Heart left ventricle (tissue), 16 donors: ENCODE measurements at regions not wholly inside any gene's neighbourhood (a gene's known extent, or its start where the extent isn't known, plus 50 kb on each side); places are given as distances from the start of the nearest gene placed in this dataset.

ENCODE experiments used
- ATAC-seq, 4 donors: fragments of 200-7000 bp; cut with Tn5 transposase; one replicate each; pipeline ENCODE4 v1.9.1; 2020 to 2022; ENCODE audit warnings: moderate library complexity in 4 of 4, mild to moderate bottlenecking in 3 of 4, moderate number of reproducible peaks in 1 of 4
- DNase-seq, 5 donors: peaks; one replicate each; pipeline ENCODE4 v3.0.0-alpha.2; 2020
- H3K27ac ChIP-seq, 12 donors: fragments of 200-600 bp; sonication (generic) in 4 of 12; one replicate each; pipeline versions ENCODE4 v1.5.0 to v1.8.0; 2016 to 2022; ENCODE audit warnings: mild to moderate bottlenecking in 2 of 12
- H3K27me3 ChIP-seq, 9 donors: fragments of 200-600 bp; sonication (generic) in 2 of 9; one replicate each; pipeline versions ENCODE4 v1.5.1 to v1.8.0; 2016 to 2022; ENCODE audit warnings: mild to moderate bottlenecking in 3 of 9
- H3K36me3 ChIP-seq, 9 donors: fragments of 200-600 bp; sonication (generic) in 2 of 9; one replicate each; pipeline versions ENCODE4 v1.5.0 to v1.8.0; 2018 to 2022; ENCODE audit warnings: mild to moderate bottlenecking in 2 of 9
- H3K4me1 ChIP-seq, 12 donors: fragments of 200-600 bp; sonication (generic) in 4 of 12; one replicate each; pipeline versions ENCODE4 v1.5.0 to v1.8.0; 2016 to 2022; ENCODE audit warnings: mild to moderate bottlenecking in 3 of 12
- H3K4me3 ChIP-seq, 12 donors: fragments of 200-600 bp; sonication (generic) in 4 of 12; one replicate each; pipeline versions ENCODE4 v1.5.0 to v1.8.0; 2017 to 2022; ENCODE audit warnings: mild to moderate bottlenecking in 9 of 12, moderate library complexity in 4 of 12
- H3K9me3 ChIP-seq, 12 donors: fragments of 200-600 bp; sonication (generic) in 4 of 12; one replicate each; pipeline versions ENCODE4 v1.5.0 to v1.8.0; 2016 to 2022; ENCODE audit warnings: mild to moderate bottlenecking in 1 of 12
- CTCF ChIP-seq, 12 donors: fragments of 200-600 bp; sonication (generic) in 4 of 12; IDR thresholded peaks; one replicate each; pipeline versions ENCODE4 v1.5.0 to v1.8.0; 2018 to 2022; ENCODE audit warnings: antibody characterized with exemption in 12 of 12, mild to moderate bottlenecking in 5 of 12
- POLR2A ChIP-seq, 2 donors: fragments of 450-650 bp; IDR thresholded peaks; one replicate each; pipeline ENCODE4 v1.6.1; 2017; ENCODE audit warnings: antibody characterized with exemption in 2 of 2, mild to moderate bottlenecking in 2 of 2, moderate library complexity in 2 of 2
- WGBS, 4 donors: extraction: QIAGEN DNeasy Blood & Tissue Kit in 2 of 4; methylation state at CpG; one replicate each; pipeline versions ENCODE4 v1.1.5 to v1.1.7; 2013 to 2018; 5-methylcytosine and 5-hydroxymethylcytosine counted together
- intact Hi-C, 10 donors: fragments of 100-400 bp; cut with DNase I; formaldehyde crosslinking; loops; one replicate each; pipeline versions ENCODE4 v1.11.1 to v1.14.2; 2022
- donor health status: ischemic (EF 13 %, LVEDD 7.1; RV severe dilation, severe dysfunction).
- donor health status: healthy with polysubstance abuse.
- donor health status: DM: no; HTN: yes; CAD: no.
- donor health status: DM: no; HTN: no; CAD: no.
- donor health status: ischemic (EF 25% LVEDD 6.9; RV normal size, moderate dysfunction).
- donor health status: ischemic (EF 25% LVEDD 5.7; RV mildly dilated, moderate dysfunction).
- donor health status: healthy.
- donor health status: DM: yes; HTN: yes; CAD: no.
- donor health status: ischemic (EF 35%, LVEDD 5.7; RV mildly dilated, moderate dysfunction).
- donor health status: nonischemic (EF 11% LVEDD 7.7; RV severe dilation, severe dysfunction).
- donor health status: DM: yes; HTN: yes; CAD: no.
- donor health status: PGD.
- donor health status: ischemic (EF 29% LVEDD 5.4; RV normal size, mild dysfunction).
- donor health status: nonischemic (EF 23%, LVEDD 6.1; RV moderate dilation, normal function).

GRCh38 chr5:63894690-63895089, 67.6 kb downstream of the HTR1A start:
- Histone ChIP-seq H3K4me3 (no peak overlapping the region), H3K27ac (no peak overlapping the region), H3K27me3 (no peaks in the 10 kb centered on the region), H3K9me3 (no peaks in the 10 kb centered on the region), H3K4me1 (no peaks in the 10 kb centered on the region), H3K36me3 (no peaks in the 10 kb centered on the region)
- ATAC-seq (no peak), DNase-seq (no peak)
- WGBS, 4 donors, result 24 to 44% (median 33%) methylated on average over 1 of the region's 1 CpG
- TF ChIP-seq CTCF (IDR thresholded peaks at IDR 0.05), result no peak
- TF ChIP-seq POLR2A (IDR thresholded peaks at IDR 0.05), result no peak
- intact Hi-C loops, result no loop called here

- H3K4me1 ChIP-seq, result no peaks in the 10 kb centered on the region
- H3K9me3 ChIP-seq, result no peaks in the 10 kb centered on the region
- WGBS, 4 donors, result 32 to 46% (median 42%) methylated on average over 1 of the region's 1 CpG
- no peak overlapping the region for H3K4me3 ChIP-seq
- ATAC-seq, result no peak
- H3K27ac ChIP-seq, result no peak overlapping the region
- no peaks in the 10 kb centered on the region for H3K36me3 ChIP-seq
- TF ChIP-seq CTCF (IDR thresholded peaks at IDR 0.05), result no peak
- no peak for TF ChIP-seq POLR2A (IDR thresholded peaks at IDR 0.05)
- H3K27me3 ChIP-seq, result no peaks in the 10 kb centered on the region
- no peak for DNase-seq
- intact Hi-C loops, result no loop called here
Measured at GRCh38 chr5:63878788-63879187, 83.5 kb downstream of the HTR1A start.

GRCh38 chr5:63877961-63878360, 84.3 kb downstream of the HTR1A start:
- DNase-seq, result no peak
- intact Hi-C loops, result no loop called here
- H3K27ac ChIP-seq, result no peak overlapping the region
- H3K36me3 ChIP-seq, result no peaks in the 10 kb centered on the region
- H3K4me3 ChIP-seq, result no peak overlapping the region
- H3K27me3 ChIP-seq, result no peaks in the 10 kb centered on the region
- TF ChIP-seq POLR2A (IDR thresholded peaks at IDR 0.05), result no peak
- H3K9me3 ChIP-seq, result no peaks in the 10 kb centered on the region
- H3K4me1 ChIP-seq, result no peaks in the 10 kb centered on the region
- ATAC-seq, result no peak
- WGBS, 4 donors, result 62 to 66% (median 65%) methylated on average over 2 of the region's 2 CpGs

- H3K27me3 ChIP-seq, result no peaks in the 10 kb centered on the region
- 84 to 93% (median 90%) methylated on average over 1 of the region's 1 CpG for WGBS, 4 donors
- H3K4me1 ChIP-seq, result no peaks in the 10 kb centered on the region
Measured at GRCh38 chr5:63860379-63860778, 101.9 kb downstream of the HTR1A start.

More at GRCh38 chr5:63860379-63860778, 101.9 kb downstream of the HTR1A start:
- ATAC-seq, result no peak
- no peak for DNase-seq
- Histone ChIP-seq H3K9me3 (peaks cover 0 to 41% (median 24%) of the 10 kb centered on the region in 12 donors), H3K27ac (no peak overlapping the region), H3K36me3 (no peaks in the 10 kb centered on the region), H3K4me3 (no peak overlapping the region)
- TF ChIP-seq POLR2A (IDR thresholded peaks at IDR 0.05) (no peak), CTCF (IDR thresholded peaks at IDR 0.05) (no peak)
- intact Hi-C loops, result no loop called here
